Osteoblast (primary cell): ENCODE measurements at regions not wholly inside any gene's neighbourhood (a gene's known extent, or its start where the extent isn't known, plus 50 kb on each side); places are given as distances from the start of the nearest gene placed in this dataset.
A peak's percentile ranks its signal among the peaks of the same experiment; 100 is the strongest.

Experiments
- DNase-seq: peaks from one replicate; pipeline ENCODE4 v3.0.0; 2011; ENCODE audit warnings: low spot score, mixed read lengths; ENCODE audit not compliant: insufficient read length; ENCODE audit errors: missing footprints
- H2AFZ ChIP-seq: 2 replicates; pipeline ENCODE4 v1.6.0; 2011; ENCODE audit warnings: mild to moderate bottlenecking, low read length
- H3K27ac ChIP-seq: 2 replicates; pipeline ENCODE4 v1.5.1; 2011; ENCODE audit warnings: mild to moderate bottlenecking, low read depth, low read length, moderate library complexity
- H3K27me3 ChIP-seq: 2 replicates; pipeline ENCODE4 v1.6.0; 2012; ENCODE audit warnings: mild to moderate bottlenecking, control low read depth, inconsistent platforms, low read length, moderate library complexity; ENCODE audit not compliant: insufficient read depth
- H3K36me3 ChIP-seq: 2 replicates; pipeline ENCODE4 v1.5.1; 2011; ENCODE audit warnings: mild to moderate bottlenecking, low read length, control low read depth, moderate library complexity; ENCODE audit not compliant: insufficient read depth
- H3K4me1 ChIP-seq: 2 replicates; pipeline ENCODE4 v1.5.1; 2011; ENCODE audit warnings: mild to moderate bottlenecking, low read length, control low read depth, moderate library complexity; ENCODE audit not compliant: insufficient read depth
- H3K4me2 ChIP-seq: 2 replicates; pipeline ENCODE4 v1.6.0; 2011; ENCODE audit warnings: mild to moderate bottlenecking, low read length; ENCODE audit not compliant: insufficient read depth
- H3K4me3 ChIP-seq: fragments of 200-600 bp; sonication (generic); 3 replicates; pipeline ENCODE4 v1.5.1; 2012; ENCODE audit warnings: mild to moderate bottlenecking, low read length, inconsistent platforms; ENCODE audit not compliant: insufficient read depth
- H3K79me2 ChIP-seq: 2 replicates; pipeline ENCODE4 v1.6.0; 2012; ENCODE audit warnings: mild to moderate bottlenecking, low read length, control low read depth, inconsistent platforms; ENCODE audit not compliant: insufficient read depth
- H3K9me3 ChIP-seq: 2 replicates; pipeline ENCODE4 v1.5.1; 2011; ENCODE audit warnings: low read depth, low read length, control low read depth
- H4K20me1 ChIP-seq: 2 replicates; pipeline ENCODE4 v1.6.0; 2012; ENCODE audit warnings: mild to moderate bottlenecking, low read length, control low read depth; ENCODE audit not compliant: insufficient read depth
- TF ChIP-seq, protein P1 (sequence below): IDR thresholded peaks from 2 replicates; pipeline ENCODE4 v1.5.1; 2011; ENCODE audit warnings: mild to moderate bottlenecking, low read depth, low read length, moderate library complexity; ENCODE audit errors: extremely low read depth

- no peak overlapping the region for H3K4me3 ChIP-seq
- H3K79me2 ChIP-seq: no peaks in the 10 kb centered on the region
- no peak overlapping the region for H3K4me2 ChIP-seq
- no peaks in the 10 kb centered on the region for H4K20me1 ChIP-seq
- no peaks in the 10 kb centered on the region for H3K27me3 ChIP-seq
- no peak for DNase-seq
- H3K9me3 ChIP-seq: no peaks in the 10 kb centered on the region
- no peak overlapping the region for H3K27ac ChIP-seq
- peaks cover 17% of the 10 kb centered on the region for H3K4me1 ChIP-seq
- H3K36me3 ChIP-seq: no peaks in the 10 kb centered on the region
- H2AFZ ChIP-seq: no peak overlapping the region
- TF ChIP-seq, protein P1, sequence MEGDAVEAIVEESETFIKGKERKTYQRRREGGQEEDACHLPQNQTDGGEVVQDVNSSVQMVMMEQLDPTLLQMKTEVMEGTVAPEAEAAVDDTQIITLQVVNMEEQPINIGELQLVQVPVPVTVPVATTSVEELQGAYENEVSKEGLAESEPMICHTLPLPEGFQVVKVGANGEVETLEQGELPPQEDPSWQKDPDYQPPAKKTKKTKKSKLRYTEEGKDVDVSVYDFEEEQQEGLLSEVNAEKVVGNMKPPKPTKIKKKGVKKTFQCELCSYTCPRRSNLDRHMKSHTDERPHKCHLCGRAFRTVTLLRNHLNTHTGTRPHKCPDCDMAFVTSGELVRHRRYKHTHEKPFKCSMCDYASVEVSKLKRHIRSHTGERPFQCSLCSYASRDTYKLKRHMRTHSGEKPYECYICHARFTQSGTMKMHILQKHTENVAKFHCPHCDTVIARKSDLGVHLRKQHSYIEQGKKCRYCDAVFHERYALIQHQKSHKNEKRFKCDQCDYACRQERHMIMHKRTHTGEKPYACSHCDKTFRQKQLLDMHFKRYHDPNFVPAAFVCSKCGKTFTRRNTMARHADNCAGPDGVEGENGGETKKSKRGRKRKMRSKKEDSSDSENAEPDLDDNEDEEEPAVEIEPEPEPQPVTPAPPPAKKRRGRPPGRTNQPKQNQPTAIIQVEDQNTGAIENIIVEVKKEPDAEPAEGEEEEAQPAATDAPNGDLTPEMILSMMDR: no peak
Measured at GRCh38 chr1:81710857-81711256, 89.9 kb upstream of the ADGRL2 start.

DNA sequence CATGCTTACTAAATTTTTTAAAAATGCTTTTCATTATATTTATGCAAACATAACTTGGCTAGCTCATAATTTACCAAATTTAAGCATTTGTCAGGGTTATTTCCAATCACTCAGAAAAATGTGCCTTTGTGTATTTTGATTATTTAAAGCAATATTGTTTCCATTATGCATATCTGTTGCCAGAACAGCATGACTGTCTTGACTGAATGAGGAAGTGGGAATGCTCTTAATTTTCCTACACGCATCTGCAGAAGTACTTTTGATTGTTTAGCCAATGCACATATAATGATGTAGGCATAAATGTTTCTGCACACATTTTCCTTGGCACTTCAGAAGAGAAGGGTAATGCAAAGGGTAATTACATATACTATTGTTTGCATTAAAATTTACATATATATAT lies 92.5 kb upstream of the ADGRL2 start:
- DNase-seq: no peak
- H3K9me3 ChIP-seq: no peaks in the 10 kb centered on the region
- no peak overlapping the region for H2AFZ ChIP-seq
- H3K4me2 ChIP-seq: no peak overlapping the region
- no peaks in the 10 kb centered on the region for H3K79me2 ChIP-seq
- no peak overlapping the region for H3K4me3 ChIP-seq
- TF ChIP-seq, protein P1: no peak
- H3K27ac ChIP-seq: no peak overlapping the region
- peaks cover 33% of the 10 kb centered on the region for H3K4me1 ChIP-seq
- no peaks in the 10 kb centered on the region for H3K36me3 ChIP-seq
- no peaks in the 10 kb centered on the region for H4K20me1 ChIP-seq
- no peaks in the 10 kb centered on the region for H3K27me3 ChIP-seq

- Histone ChIP-seq H3K27ac (peak overlapping the region; percentile 88), H3K4me3 (no peak overlapping the region), H3K9me3 (no peaks in the 10 kb centered on the region), H2AFZ (peak overlapping the region; percentile 11), H3K36me3 (no peaks in the 10 kb centered on the region), H3K4me1 (peaks cover 45% of the 10 kb centered on the region), H3K79me2 (no peaks in the 10 kb centered on the region), H4K20me1 (no peaks in the 10 kb centered on the region), H3K27me3 (no peaks in the 10 kb centered on the region), H3K4me2 (peak overlapping the region; percentile 55)
- TF ChIP-seq, protein P1: no peak
- peak; percentile 5 for DNase-seq
Measured at GRCh38 chr1:81706650-81707435, 93.9 kb upstream of the ADGRL2 start.

GRCh38 chr1:81703756-81704463 lies 96.8 kb upstream of the ADGRL2 start:
- Histone ChIP-seq H3K4me3 (peak overlapping the region; percentile 20), H2AFZ (peak overlapping the region; percentile 13), H3K36me3 (no peaks in the 10 kb centered on the region), H3K27ac (peak overlapping the region; percentile 96), H3K4me1 (peaks cover 63% of the 10 kb centered on the region), H3K9me3 (no peaks in the 10 kb centered on the region), H4K20me1 (no peaks in the 10 kb centered on the region), H3K79me2 (no peaks in the 10 kb centered on the region), H3K27me3 (no peaks in the 10 kb centered on the region), H3K4me2 (peak overlapping the region; percentile 65)
- peak; percentile 27 for DNase-seq
- TF ChIP-seq, protein P1: no peak
